ENCODE measurements at regions not wholly inside any gene's neighbourhood (a gene's known extent, or its start where the extent isn't known, plus 50 kb on each side); places are given as distances from the start of the nearest gene placed in this dataset.

DNA sequence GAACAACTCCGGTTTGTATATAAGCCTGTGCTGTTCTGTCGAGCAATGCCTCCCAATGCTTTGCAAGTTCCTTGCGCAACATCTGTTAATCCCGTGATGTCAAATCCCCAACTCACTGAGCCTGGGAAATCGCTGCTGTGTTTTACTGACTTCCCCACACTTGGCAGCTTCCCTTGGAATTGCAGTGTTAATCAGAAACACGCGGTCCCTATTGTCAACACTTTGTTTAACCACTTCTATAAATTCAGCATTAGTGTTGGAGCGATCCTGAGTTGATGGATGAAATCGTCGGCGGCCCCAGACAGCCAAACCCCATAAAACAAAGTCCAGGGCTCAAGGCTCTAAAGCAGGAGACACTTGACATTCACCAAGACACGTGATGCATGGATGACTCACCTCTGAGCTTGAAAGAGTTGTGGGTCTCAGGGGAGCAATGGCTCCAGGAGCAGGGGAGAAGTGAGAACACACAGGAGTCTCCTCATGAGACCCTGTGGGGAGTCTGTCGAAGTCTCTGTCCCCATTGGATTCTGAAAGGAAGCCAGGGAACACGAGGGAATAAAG is 555.3 kb downstream of the MIAT start:
- no peak for DNase-seq

DNA sequence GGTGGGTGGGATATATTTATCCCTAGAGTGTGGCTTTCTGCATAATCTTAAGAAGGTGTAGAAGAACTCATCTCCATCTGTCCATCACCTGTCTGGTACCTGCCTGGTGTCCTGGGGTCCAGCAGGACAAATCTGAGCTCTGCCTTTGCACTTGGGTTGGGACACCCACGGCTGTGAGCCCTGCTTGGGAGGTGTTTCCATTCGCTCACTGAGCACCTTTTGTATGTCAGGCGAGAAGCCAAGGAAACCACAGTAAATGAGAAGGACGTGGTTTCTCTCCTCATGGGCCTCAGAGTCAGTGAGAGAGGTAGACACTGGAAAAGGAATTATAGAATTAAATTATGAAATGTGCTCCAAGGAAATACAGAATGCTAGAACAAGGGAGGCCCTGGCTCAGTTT is 555.9 kb downstream of the MIAT start:
- DNase-seq = no peak

DNA sequence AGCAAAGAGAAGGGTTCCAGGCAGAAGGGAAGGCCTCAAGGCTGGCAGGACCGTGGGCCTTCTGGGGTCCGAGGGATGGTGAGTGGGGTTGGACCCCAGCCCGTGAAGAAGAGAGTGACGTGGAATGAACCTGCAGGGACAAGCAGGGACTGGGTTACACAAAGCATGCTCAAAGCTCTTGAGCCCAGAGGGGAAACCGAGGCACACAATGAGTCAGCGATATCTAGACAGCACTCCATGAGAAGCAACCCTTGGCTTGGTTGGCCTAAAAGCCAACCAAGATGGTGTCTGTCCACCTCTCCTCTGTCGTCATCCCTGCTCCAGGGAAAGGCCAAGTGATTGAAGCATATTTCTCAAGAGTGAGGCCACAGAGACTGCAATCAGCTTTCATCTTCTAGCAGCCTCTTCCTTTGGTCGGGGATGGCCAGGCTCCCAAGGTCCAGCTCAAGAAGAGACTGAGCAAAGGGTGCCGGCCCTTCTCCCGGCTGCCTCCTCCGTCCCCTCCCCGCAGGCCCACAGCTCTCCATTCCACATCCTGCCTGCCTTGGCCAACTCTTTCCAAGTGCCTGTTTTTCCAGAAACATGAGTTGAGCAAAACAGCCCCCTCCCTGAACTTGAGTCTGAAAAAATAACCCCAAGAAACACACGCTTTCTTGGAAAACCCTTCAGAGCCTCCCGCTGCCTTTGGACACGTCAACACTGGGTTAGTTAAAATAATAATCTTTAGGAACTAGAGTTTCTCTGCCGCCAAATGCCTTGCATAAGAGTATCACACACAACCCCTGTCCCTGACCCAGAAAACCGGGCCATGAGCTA is 556.6 kb downstream of the MIAT start:
- no peak for DNase-seq

DNA sequence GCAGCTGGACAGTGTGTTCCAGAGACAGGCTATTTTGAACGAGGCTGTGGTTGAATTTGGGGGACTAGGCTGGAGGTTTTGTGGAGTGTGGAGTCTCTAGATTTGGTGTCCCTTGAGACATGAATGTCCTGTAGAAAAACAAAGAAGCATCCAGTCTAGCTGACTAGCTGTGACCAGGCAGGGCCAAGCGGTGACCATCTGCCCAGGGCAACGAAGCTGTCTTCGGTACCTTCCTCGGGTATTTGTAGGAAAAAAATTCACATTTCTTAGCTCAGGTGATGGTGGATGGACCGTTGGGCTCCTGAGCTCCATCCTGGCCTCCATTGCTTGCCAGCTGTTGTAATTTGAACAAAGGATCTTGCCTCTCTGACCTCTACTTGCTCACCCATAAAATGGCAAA is 557.3 kb downstream of the MIAT start:
- DNase-seq = no peak

DNA sequence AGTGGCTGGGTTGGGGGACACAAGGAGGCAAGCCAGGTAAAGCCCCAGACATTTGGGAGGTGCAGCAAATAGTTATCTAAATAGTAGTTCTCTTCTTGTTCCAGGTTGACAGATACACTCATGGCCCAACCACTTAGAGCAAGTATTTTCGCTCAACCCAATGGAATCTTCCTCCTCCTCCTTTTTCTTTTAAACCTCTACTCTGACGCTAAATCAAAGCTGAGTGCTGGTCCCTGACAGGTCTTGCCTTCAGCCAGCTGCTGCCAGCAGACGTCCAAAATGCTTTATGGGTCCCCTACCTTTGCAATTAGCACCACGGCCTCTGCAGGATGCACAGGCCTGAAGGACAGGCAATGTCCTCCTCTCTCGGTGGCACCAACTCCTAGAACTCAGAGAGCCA is 558.5 kb downstream of the MIAT start:
- no peak for DNase-seq

DNA sequence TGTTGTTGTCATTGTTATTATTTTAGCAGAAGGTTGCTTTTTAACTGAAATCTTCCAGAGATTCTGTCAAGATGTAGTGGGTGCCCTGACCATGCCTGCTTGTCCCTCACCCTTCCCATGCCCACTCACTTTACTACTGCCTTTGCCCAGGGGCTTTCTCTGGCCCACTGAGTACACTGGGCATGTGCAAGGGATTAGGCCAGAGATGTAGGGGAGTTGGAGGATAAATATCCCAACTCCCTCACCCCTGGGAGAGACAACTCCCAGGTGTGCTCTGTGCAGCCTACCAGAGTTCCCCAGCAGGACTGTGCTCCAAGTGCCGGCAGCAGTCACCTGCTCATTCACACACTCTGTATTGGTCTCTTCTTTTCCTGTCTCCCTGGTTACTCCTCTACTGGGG is 559.1 kb downstream of the MIAT start:
- no peak for DNase-seq

DNA sequence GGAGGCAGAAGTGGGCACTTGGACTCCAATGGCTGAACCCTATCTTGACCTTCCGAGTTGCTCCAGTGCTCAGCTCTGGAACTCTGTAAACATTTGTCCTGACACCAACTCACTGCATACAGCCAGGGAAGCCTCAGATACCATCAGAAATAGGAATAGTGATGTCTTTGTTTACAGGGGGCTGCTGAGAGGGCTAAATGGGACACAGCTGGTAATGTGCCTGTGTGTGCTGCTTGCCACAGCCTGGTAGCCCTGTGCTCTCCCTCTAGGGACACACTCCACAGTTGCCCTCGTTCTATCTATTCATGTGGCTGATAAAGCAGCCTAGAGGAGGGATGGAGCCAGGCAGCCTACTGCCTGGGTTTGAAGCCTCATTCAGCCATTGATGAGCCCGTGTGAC is 559.8 kb downstream of the MIAT start:
- no peak for DNase-seq

DNA sequence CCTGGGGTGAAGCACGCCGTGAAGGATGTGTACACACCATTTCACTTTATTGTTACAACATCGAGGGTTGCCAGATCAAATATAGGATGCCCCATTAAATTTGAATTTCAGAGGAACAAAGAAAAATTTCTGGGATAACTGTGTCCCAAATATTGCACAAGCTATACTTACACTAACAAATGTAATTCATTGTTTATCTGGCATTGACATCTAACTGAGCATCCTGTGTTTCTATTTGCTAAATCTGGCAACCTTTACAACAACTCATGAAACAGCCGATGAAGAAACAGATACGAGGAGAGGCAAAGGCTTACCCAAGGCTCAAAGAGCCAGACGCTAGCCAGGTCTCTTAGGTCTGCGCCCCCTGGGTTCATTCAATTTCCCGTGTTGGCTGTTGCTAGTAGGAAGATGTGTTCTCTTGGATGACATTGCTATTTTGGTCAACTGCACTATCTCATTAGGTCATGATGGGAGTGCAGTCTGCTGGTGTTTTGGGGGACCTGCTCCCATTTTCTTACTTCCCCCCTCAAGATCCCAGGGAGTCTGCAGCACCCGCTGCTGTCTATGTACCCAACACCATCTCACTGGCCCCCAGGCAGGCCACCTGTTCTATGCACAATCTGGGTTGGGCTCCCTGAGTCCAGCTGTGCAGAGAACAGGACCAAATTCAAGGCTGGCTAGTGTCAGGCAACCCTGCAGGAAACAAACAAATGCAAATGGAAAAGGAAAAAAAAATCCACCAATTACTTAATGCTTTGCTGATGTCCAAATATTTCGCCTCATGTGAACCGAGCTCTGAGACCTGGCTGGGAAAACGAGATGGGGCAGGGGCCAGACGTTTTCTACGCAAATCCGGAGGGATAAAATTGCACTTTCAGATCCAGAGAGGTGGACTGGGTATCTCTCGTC is 560.9 kb downstream of the MIAT start:
- DNase-seq = no peak

DNA sequence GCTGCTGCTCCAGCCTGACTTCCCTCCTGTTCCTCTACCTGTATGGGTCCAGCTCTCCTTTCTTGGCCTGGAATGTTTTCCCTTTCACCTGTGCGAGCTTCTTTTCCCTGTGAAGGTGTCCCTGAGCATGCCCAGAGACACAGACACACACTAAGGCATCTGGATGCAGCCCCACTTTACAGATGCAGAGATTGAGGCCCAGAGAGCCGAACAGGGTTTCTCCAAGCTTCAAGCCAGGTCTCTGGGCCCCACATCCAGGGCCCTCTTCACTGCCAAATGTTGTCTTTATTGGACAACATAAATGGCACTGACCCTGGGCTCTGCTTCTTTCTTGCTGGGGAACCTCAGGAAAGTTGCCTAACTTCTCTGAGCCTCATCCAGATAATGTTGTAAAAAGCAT is 561.6 kb downstream of the MIAT start:
- DNase-seq = no peak

DNA sequence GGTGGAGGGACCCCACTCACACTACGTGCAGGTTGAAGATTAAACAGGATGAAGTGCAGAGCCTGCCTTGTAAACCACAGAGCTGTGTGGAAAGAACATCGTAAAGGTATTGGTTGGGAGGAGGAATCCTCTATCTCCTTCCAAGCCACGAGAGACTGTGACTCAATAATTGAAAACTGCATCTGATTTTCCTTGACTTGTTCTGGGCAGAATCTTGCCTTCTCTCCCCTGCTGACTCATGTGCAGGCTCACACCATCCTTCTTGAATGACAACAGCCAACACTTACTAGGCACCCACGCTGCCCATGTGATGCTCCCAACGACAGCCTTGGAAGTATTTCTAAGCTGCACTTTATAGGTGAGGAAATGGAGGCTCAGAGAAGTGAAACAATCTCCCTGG is 563.0 kb downstream of the MIAT start:
- DNase-seq = no peak

DNA sequence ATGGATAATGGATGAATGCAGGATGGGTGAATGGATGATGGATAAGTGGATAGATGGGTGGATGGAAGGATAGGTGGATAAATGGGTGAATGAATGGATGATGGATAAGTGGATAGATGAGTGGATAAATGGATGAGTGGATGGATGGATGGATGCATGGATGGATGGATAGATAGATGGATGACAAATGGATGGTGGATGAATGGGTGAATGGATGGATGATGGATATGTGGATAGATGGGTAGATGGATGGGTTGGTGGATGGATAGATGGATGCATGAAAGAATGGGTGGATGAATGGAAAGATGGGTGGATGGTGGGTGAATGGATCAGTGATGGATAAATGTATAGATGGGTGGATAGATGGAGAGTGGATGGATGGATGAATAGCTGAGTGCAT is 564.8 kb downstream of the MIAT start:
- no peak for DNase-seq

DNA sequence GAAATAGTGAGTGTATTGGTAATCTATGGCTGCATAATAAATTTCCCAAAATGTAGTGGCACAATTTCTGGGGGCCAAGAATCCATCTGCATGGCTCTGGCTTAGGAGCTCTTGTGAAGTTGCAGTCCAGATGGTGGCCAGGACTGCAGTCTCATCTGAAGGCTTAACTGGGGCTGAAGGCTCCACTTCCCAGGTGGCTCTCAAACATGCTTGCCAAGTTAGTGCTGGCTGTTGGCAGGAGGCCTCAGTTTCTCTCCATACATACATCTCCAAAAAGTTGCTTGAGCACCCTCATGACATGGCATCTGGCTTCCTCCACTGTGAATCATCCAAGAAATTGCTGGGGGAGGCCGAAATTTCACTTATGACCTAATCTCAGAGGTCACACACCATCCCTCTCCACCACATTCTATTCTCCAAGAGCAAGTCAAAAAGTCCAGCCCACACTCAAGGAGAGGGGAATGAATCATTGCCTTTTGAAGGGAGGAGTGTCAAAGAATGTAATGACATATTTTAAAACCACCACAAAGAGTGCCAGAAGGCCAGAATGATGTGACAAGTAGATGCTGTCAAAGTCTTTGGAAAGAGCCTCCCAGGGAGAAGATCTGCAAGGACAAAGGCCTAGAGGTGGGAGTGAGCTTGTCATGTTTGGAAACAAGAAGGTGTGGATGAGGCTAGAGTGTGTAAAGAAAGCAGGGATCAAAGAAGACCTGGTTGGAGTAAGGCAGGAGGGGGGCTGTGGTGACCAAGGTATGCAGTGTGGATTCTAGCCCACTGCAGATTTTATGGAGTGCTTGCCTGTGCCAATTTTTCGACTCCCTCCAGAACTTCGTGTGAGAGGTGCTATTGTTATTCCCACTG is 566.2 kb downstream of the MIAT start:
- no peak for DNase-seq

DNA sequence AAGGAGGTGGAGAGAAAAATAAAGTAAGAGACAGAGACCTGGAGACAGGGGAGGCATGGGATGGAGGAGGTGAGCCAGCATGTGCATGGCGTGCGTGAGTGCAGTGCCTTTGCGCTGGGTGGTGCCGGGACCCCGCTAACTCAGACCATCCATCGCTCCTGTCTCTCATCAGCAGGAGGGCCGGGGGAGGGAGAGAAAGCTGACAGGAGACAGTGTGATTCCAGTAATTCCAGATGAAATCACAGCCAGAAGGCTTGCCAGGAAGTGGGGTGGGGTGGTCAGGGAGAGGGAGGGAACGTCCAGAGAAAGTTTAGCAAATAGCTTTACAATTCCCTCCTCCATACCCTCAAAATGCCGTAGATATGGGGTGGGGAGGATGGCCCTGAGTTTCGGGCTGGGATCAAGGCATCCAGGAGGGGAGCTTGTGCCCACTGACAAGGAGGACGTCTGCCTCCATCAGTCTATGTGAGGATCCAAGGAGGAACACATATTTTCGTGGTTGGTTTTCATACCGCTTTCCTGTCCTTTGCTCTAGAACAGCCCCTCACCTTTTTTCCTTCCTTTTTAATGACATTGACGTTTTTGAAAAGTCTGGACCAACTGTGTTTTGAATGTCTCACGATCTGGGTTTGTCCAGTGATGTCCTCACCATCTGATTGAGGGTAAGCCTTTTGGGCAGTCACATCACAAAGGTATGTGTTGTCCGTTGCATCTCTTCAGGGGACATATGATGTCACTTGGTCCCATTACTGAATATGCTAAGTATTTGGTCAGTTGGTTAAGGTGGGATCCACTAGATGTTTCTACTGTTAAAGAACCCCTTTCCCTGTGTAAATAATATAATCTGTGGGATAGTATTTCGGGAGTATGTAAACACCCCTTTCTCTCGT is 567.3 kb downstream of the MIAT start:
- DNase-seq = no peak

DNA sequence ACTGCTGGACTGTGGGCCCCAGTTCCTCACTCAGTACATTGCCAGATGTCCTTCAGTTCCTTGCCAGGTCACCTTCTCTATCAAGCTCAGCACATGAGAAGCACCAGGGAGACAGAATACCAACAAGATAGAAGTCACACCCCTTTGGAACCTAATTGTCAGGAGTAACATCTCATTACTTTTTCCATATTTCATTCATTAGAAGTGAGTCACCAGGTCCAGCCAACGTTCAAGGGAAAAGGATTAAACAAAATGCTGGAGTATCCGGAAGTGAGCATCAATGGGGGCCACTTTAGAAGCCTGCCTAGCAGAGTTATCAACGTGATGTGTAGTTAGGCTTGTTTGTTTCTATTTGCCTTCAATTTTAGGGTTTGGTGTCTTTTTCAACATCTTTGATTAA is 569.3 kb downstream of the MIAT start:
- DNase-seq = no peak

DNA sequence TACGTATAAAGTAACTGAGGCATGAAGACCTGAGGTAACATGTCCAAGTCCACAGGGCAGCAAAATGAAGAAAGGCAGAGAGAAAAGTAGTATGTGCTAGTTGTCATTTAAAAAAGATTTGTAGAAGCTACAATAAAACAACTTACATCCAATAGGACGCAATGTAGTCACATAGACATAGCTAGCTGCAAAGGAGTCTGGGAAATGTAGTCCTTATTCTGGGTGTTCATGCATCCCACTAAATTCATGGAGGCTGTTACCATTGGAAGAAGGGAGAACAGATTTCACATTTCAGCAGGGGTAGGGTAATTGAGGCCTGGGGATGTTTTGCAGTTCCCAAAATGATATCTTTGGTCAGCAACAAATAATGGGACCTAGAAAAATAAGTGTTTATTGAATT is 571.4 kb downstream of the MIAT start:
- DNase-seq = no peak

DNA sequence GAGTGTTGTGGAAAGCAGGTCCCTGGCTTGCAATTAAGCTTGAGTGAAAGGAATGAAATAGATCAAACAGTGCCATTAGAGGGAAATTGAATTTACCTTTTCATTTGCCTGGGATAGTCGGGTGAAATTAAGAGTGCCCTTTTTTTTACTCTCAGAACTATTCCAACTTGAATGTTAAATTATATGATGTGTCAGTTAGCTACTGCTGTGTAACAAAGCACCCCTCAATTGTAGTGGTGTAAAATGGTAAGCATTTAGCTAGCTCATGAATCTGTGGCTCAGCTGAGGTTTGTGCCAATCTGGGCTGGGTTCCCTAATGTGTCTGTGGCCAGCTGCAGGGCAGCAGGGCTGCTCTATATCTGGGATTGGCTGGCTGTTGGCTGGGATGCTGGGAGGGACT is 571.4 kb downstream of the MN1 start:
- DNase-seq = no peak

DNA sequence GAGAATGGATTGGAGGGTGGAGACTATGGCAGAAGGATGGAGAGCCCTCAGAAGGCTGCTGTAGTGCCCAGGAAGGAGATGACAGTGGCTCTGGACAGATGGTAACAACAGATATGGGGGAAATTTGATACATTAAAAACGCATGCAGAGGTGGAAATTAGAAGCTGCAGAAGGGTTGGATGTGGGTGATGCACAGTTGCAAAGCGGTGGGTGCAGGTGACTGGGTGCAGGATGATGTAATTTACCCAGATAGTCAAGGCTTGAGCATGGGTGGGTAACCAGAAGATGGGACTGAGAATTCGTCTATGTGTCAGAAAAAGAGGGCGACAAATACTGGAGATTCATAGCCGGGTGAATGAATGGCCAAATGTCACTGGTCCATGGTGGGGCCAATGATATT is 570.3 kb downstream of the MN1 start:
- no peak for DNase-seq

DNA sequence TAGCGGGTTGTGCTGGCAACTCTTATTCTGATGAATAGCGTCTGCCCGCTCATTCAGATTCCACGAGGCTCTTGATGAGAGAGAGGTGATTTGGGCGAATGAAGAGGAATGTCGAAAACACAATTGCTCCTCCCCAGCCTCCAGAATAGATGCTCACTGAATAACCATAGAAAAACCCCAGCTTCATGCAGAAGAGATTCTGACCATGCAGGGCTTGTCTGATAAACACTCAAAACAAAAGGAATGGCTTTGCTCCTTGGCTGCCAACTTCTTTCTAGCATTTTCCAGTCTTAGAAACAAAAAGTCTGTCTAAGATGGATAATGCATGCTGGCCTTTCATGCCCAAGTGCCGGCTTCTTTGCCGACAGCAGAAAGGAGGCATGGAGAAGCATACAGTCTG is 569.5 kb downstream of the MN1 start:
- DNase-seq = no peak

DNA sequence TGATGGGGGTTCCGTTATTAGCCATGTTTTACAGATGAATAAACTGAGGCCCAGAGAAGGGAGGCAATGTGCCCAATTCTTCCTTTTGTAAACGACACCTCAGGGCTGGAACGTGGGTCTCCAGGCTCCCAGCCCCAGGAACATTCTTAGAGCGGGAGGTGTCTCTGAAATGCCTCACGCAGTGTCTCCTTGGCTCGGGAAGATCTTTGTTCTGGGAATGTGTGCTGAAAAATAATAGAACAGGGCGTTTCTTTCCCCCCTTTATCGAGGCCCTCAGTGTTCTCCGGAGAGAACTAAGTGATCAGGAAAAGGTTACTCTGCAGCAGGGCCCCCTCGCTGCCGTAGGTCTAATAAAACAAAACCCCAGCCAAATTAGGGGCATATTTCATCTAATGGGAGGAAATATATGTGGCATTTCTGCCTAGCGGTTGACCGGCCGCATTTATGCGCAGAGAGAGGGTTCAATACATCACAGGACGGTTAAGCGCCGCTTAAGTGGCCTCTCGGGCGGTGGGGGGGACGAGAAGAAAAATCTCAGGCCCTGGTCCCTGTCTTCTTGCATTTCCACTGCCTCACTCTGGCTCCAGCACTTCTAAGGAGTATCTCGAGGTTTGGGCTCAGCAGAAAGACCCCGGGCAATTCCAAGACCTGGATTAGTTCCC is 564.3 kb downstream of the MN1 start:
- DNase-seq = no peak

DNA sequence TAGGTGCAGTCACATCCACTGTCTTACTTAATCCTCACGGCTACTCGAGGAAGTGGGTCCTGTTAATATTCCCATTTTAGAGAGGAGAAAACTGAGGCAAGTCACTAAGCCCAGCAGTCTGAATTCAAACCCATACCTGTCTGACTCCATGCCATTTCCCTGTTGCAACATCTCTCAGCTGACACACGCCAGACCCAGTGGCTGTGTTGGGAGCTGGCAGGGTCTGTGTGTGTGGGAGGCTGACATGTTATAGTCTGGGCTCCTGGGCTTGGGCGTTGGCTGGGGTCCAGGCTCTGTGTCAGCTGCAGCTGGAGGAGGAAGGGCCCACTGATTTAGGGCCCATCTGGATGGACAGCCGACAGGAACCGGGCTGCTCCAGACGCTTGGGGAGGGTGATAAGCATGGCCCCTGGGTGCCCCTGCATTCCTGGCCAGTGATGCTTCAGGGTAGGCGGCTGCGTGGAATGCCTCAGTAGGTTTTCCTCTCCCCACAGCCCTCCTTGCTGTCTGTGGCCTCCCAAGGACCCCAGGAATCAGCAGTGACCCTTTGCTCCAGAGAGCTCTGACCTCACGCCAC is 562.5 kb downstream of the MN1 start:
- peak; percentile 13 for DNase-seq

DNA sequence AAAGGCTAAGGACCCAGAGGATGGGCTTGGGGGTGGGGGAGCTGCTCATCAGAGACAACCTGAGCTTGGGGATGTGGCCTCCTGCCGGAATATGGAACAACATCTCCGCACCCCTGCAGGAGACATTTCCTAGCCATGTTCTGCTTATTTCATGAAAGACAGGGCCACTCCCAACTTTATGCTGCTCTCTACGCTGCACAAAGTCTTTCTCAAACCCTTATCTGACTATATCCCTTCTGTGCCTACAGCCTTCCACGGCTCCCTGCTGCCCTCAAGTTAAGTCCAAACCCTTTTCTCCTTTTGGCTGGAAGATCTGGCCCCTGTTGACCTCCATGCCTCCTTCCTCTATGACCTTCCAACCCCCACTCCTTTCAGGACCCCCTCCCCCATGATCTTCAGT is 562.0 kb downstream of the MN1 start:
- DNase-seq = no peak
